Neuronal stem cell (in vitro differentiated cells): ENCODE measurements at regions not wholly inside any gene's neighbourhood (a gene's known extent, or its start where the extent isn't known, plus 50 kb on each side); places are given as distances from the start of the nearest gene placed in this dataset.

ENCODE experiments used
- DNase-seq: peaks from one replicate; pipeline ENCODE4 v3.0.0-alpha.2; 2013; ENCODE audit warnings: low spot score
- H2AFZ ChIP-seq: one replicate; pipeline ENCODE4 v1.6.1; 2013; ENCODE audit warnings: mild to moderate bottlenecking, low read length, inconsistent platforms
- H2AK5ac ChIP-seq: 2 replicates; pipeline ENCODE4 v1.6.1; 2013; ENCODE audit warnings: low read depth, mild to moderate bottlenecking, inconsistent platforms, low read length, moderate library complexity, mixed read lengths
- H2BK120ac ChIP-seq: 2 replicates; pipeline ENCODE4 v1.6.1; 2013; ENCODE audit warnings: low read depth, mild to moderate bottlenecking, inconsistent platforms, low read length, moderate library complexity, mixed read lengths
- H2BK12ac ChIP-seq: one replicate; pipeline ENCODE4 v1.6.1; 2013; ENCODE audit warnings: low read length, inconsistent platforms
- H2BK15ac ChIP-seq: 2 replicates; pipeline ENCODE4 v1.6.1; 2013; ENCODE audit warnings: mild to moderate bottlenecking, low read length, inconsistent platforms, mixed read lengths
- H2BK5ac ChIP-seq: one replicate; pipeline ENCODE4 v1.6.1; 2013; ENCODE audit warnings: inconsistent platforms, mild to moderate bottlenecking, low read length, moderate library complexity
- H3K14ac ChIP-seq: one replicate; pipeline ENCODE4 v1.6.1; 2013; ENCODE audit warnings: low read length, inconsistent platforms
- H3K18ac ChIP-seq: 2 replicates; pipeline ENCODE4 v1.6.1; 2013; ENCODE audit warnings: low read length, inconsistent platforms
- H3K23ac ChIP-seq: 2 replicates; pipeline ENCODE4 v1.6.1; 2013; ENCODE audit warnings: low read depth, mild to moderate bottlenecking, mixed read lengths, low read length, inconsistent platforms; ENCODE audit not compliant: poor library complexity
- H3K27ac ChIP-seq: replicated peaks from 3 replicates; pipeline ENCODE4 v1.5.1; 2013; ENCODE audit warnings: low read length, inconsistent platforms
- H3K27me3 ChIP-seq, 3 experiments: 2 replicates each; pipeline ENCODE4 v1.6.1; 2013; ENCODE audit warnings: low read length in 3 of 3, mild to moderate bottlenecking in 2 of 3, inconsistent platforms in 1 of 3, low read depth in 1 of 3, mixed read lengths in 1 of 3, moderate library complexity in 1 of 3; ENCODE audit not compliant: control insufficient read depth in 3 of 3, insufficient read depth in 3 of 3
- H3K36me3 ChIP-seq, 2 donors: replicated peaks in 1 of 2; 2 replicates each; pipeline ENCODE4 v1.6.1; 2013; ENCODE audit warnings: low read length in 2 of 2; ENCODE audit not compliant: control insufficient read depth in 2 of 2, insufficient read depth in 2 of 2
- H3K4ac ChIP-seq: 2 replicates; pipeline ENCODE4 v1.6.1; 2013; ENCODE audit warnings: inconsistent platforms, mild to moderate bottlenecking, low read length, moderate library complexity
- H3K4me1 ChIP-seq, 2 donors: 1 replicate in 1 of 2; 2 replicates in 1 of 2; pipeline ENCODE4 v1.6.1; 2013; ENCODE audit warnings: low read length in 2 of 2, low read depth in 1 of 2; ENCODE audit not compliant: control insufficient read depth in 2 of 2, insufficient read depth in 1 of 2
- H3K4me2 ChIP-seq: one replicate; pipeline ENCODE4 v1.6.1; 2013; ENCODE audit warnings: mild to moderate bottlenecking, low read length, inconsistent platforms; ENCODE audit not compliant: insufficient read depth, poor library complexity, severe bottlenecking
- H3K4me3 ChIP-seq, 2 donors: 2 replicates each; pipeline ENCODE4 v1.5.1; 2013; ENCODE audit warnings: low read length in 2 of 2, mild to moderate bottlenecking in 2 of 2, inconsistent platforms in 1 of 2, moderate library complexity in 1 of 2
- H3K79me1 ChIP-seq: one replicate; pipeline ENCODE4 v1.6.1; 2013; ENCODE audit warnings: low read depth, mild to moderate bottlenecking, inconsistent platforms, low read length, moderate library complexity
- H3K9ac ChIP-seq: one replicate; pipeline ENCODE4 v1.6.1; 2013; ENCODE audit warnings: mild to moderate bottlenecking, low read depth, low read length, inconsistent platforms; ENCODE audit not compliant: poor library complexity
- H3K9me3 ChIP-seq, 2 donors: replicated peaks in 1 of 2; 2 replicates each; pipeline versions ENCODE3 to v1.6.1; 2013; ENCODE audit warnings: low read length in 2 of 2, mild to moderate bottlenecking in 2 of 2, inconsistent platforms in 1 of 2, low read depth in 1 of 2, mixed read lengths in 1 of 2, moderate library complexity in 1 of 2; ENCODE audit not compliant: control insufficient read depth in 2 of 2, insufficient read depth in 1 of 2
- H4K8ac ChIP-seq: one replicate; pipeline ENCODE4 v1.6.1; 2013; ENCODE audit warnings: low read depth, mild to moderate bottlenecking, inconsistent platforms, low read length, moderate library complexity
- H4K91ac ChIP-seq: one replicate; pipeline ENCODE4 v1.6.1; 2013; ENCODE audit warnings: low read length, low read depth, mild to moderate bottlenecking, inconsistent platforms; ENCODE audit not compliant: poor library complexity
- WGBS, 2 donors: extraction: QIAGEN DNeasy Blood & Tissue Kit; methylation state at CpG; one replicate each; pipeline ENCODE4 v1.1.7; 2013; ENCODE audit warnings: missing lambda C conversion rate in 2 of 2, mixed read lengths in 1 of 2; ENCODE audit not compliant: insufficient read length in 2 of 2, insufficient replicate concordance in 1 of 2; ENCODE audit errors: extremely low coverage in 2 of 2; 5-methylcytosine and 5-hydroxymethylcytosine counted together

- Histone ChIP-seq H3K36me3 (no peaks in the 10 kb centered on the region), H3K23ac (no peak overlapping the region), H3K27ac (no peak overlapping the region), H2BK120ac (no peak overlapping the region), H3K9ac (no peak overlapping the region), H4K8ac (no peak overlapping the region), H3K4me1 (no peaks in the 10 kb centered on the region), H3K14ac (no peak overlapping the region), H3K9me3 (no peaks in the 10 kb centered on the region), H3K4me3 (no peak overlapping the region), H3K27me3 (no peaks in the 10 kb centered on the region), H4K91ac (no peak overlapping the region), H3K4me2 (no peak overlapping the region), H3K4ac (no peak overlapping the region), H2BK5ac (no peak overlapping the region), H2AFZ (no peak overlapping the region), H2AK5ac (no peak overlapping the region), H2BK12ac (no peak overlapping the region), H3K79me1 (no peaks in the 10 kb centered on the region), H3K18ac (no peak overlapping the region), H2BK15ac (no peak overlapping the region)
- no peak for DNase-seq
- WGBS, 2 donors: no CpG with 5 or more reads among the region's 3 CpGs
These were observed 202.1 kb upstream of the IRX3 start for GRCh38 chr16:54488729-54489128.

- Histone ChIP-seq H3K14ac (no peak overlapping the region), H3K27me3 (no peaks in the 10 kb centered on the region), H3K36me3 (no peaks in the 10 kb centered on the region), H3K9ac (no peak overlapping the region), H3K4me2 (no peak overlapping the region), H3K23ac (no peak overlapping the region), H3K9me3 (no peaks in the 10 kb centered on the region), H2AK5ac (no peak overlapping the region), H3K4ac (no peak overlapping the region), H2AFZ (no peak overlapping the region), H4K91ac (no peak overlapping the region), H3K79me1 (no peaks in the 10 kb centered on the region), H2BK5ac (no peak overlapping the region), H3K18ac (no peak overlapping the region), H4K8ac (no peak overlapping the region), H2BK120ac (no peak overlapping the region), H3K27ac (no peak overlapping the region), H2BK15ac (no peak overlapping the region), H2BK12ac (no peak overlapping the region), H3K4me3 (no peak overlapping the region), H3K4me1 (no peaks in the 10 kb centered on the region)
- WGBS, 2 donors: no CpG with 5 or more reads among the region's 3 CpGs
- no peak for DNase-seq
These were observed 201.3 kb upstream of the IRX3 start for GRCh38 chr16:54487933-54488332.

GRCh38 chr16:54484700-54485099 is 198.1 kb upstream of the IRX3 start:
- H2AK5ac ChIP-seq: no peak overlapping the region
- no peaks in the 10 kb centered on the region for H3K79me1 ChIP-seq
- no peaks in the 10 kb centered on the region for H3K4me1 ChIP-seq
- no peak overlapping the region for H2BK5ac ChIP-seq
- no peak overlapping the region for H4K91ac ChIP-seq
- H3K14ac ChIP-seq: no peak overlapping the region
- no peaks in the 10 kb centered on the region for H3K27me3 ChIP-seq
- H4K8ac ChIP-seq: no peak overlapping the region
- DNase-seq: no peak
- no peak overlapping the region for H2BK120ac ChIP-seq
- no peaks in the 10 kb centered on the region for H3K9me3 ChIP-seq
- H3K4ac ChIP-seq: no peak overlapping the region
- H3K23ac ChIP-seq: no peak overlapping the region
- H3K4me3 ChIP-seq: no peak overlapping the region
- no peak overlapping the region for H3K18ac ChIP-seq
- H2BK15ac ChIP-seq: no peak overlapping the region
- no peak overlapping the region for H3K4me2 ChIP-seq
- no peak overlapping the region for H2BK12ac ChIP-seq
- no peak overlapping the region for H3K9ac ChIP-seq
- no peak overlapping the region for H3K27ac ChIP-seq
- H2AFZ ChIP-seq: no peak overlapping the region
- WGBS, 2 donors: no CpG with 5 or more reads among the region's 9 CpGs
- no peaks in the 10 kb centered on the region for H3K36me3 ChIP-seq

GRCh38 chr16:54482892-54483574 is 196.4 kb upstream of the IRX3 start:
- no peak overlapping the region for H3K27ac ChIP-seq
- H3K23ac ChIP-seq: no peak overlapping the region
- no peak overlapping the region for H2BK12ac ChIP-seq
- no peaks in the 10 kb centered on the region for H3K27me3 ChIP-seq
- no peak overlapping the region for H3K4me2 ChIP-seq
- no peak overlapping the region for H2BK15ac ChIP-seq
- H4K8ac ChIP-seq: no peak overlapping the region
- H3K79me1 ChIP-seq: no peaks in the 10 kb centered on the region
- no peaks in the 10 kb centered on the region for H3K9me3 ChIP-seq
- no peak overlapping the region for H3K14ac ChIP-seq
- no peak overlapping the region for H2BK120ac ChIP-seq
- no peaks in the 10 kb centered on the region for H3K36me3 ChIP-seq
- no peak overlapping the region for H2AK5ac ChIP-seq
- no peak overlapping the region for H3K9ac ChIP-seq
- no peak overlapping the region for H2BK5ac ChIP-seq
- WGBS, 2 donors: no CpG with 5 or more reads among the region's 12 CpGs
- DNase-seq: no peak
- no peak overlapping the region for H2AFZ ChIP-seq
- H3K4ac ChIP-seq: no peak overlapping the region
- no peak overlapping the region for H3K18ac ChIP-seq
- H3K4me3 ChIP-seq: no peak overlapping the region
- no peaks in the 10 kb centered on the region for H3K4me1 ChIP-seq
- no peak overlapping the region for H4K91ac ChIP-seq
